ENCODE measurements at regions not wholly inside any gene's neighbourhood (a gene's known extent, or its start where the extent isn't known, plus 50 kb on each side); places are given as distances from the start of the nearest gene placed in this dataset.

GRCh38 chr14:62130441-62130840, 368.2 kb downstream of the SNAPC1 start:
- Histone ChIP-seq H2BK120ac (ENCODE audit: low read depth, low read length, poor library complexity, severe bottlenecking) (no peak overlapping the region), H3T11ph (ENCODE audit: low read length) (no peak overlapping the region), H2AK5ac (ENCODE audit: insufficient read length, low read length) (no peak overlapping the region), H2AFZ (ENCODE audit: low read length) (no peak overlapping the region), H3K23me2 (ENCODE audit: insufficient read length, low read depth, low read length, poor library complexity, severe bottlenecking) (no peaks in the 10 kb centered on the region), H3K18ac (ENCODE audit: insufficient read length, low read depth, low read length) (no peak overlapping the region), H4K5ac (ENCODE audit: insufficient read length, low read depth, low read length) (no peak overlapping the region), H2BK5ac (ENCODE audit: insufficient read length, low read length) (no peak overlapping the region), H2BK20ac (ENCODE audit: low read depth, low read length, poor library complexity, severe bottlenecking) (no peak overlapping the region), H3K4me2 (ENCODE audit: insufficient read depth, insufficient read length, low read length) (no peak overlapping the region), H4K91ac (ENCODE audit: insufficient read length, low read depth, low read length) (no peak overlapping the region), H3K4me1 (ENCODE audit: insufficient read depth, low read length) (no peaks in the 10 kb centered on the region), H3K56ac (ENCODE audit: insufficient read length, low read depth, low read length) (no peak overlapping the region), H3K9me3 (ENCODE audit: control insufficient read depth, low read depth, low read length) (no peaks in the 10 kb centered on the region), H3K23ac (ENCODE audit: insufficient read length, low read depth, low read length) (no peak overlapping the region), H3K27me3 (ENCODE audit: insufficient read depth, low read length) (no peaks in the 10 kb centered on the region), H3K27ac (ENCODE audit: insufficient read length, low read depth, low read length) (no peak overlapping the region), H4K8ac (replicated peaks; ENCODE audit: insufficient read length, low read depth, low read length) (no peak overlapping the region), H3K9ac (ENCODE audit: extremely low read depth, insufficient read length, low read length) (no peak overlapping the region), H4K20me1 (ENCODE audit: control insufficient read depth, insufficient read depth, insufficient read length) (no peaks in the 10 kb centered on the region), H3K79me1 (ENCODE audit: insufficient read depth, low read depth, low read length, poor library complexity, severe bottlenecking) (no peaks in the 10 kb centered on the region), H2BK15ac (ENCODE audit: low read depth, low read length) (no peak overlapping the region), H3K14ac (ENCODE audit: insufficient read depth, low read length) (no peak overlapping the region), H3K4ac (ENCODE audit: low read depth, low read length) (no peak overlapping the region), H3K79me2 (ENCODE audit: insufficient read depth, low read length) (no peaks in the 10 kb centered on the region), H2BK12ac (ENCODE audit: insufficient read length, low read depth, low read length) (no peak overlapping the region)
- H3K36me3 Mint-ChIP-seq (ENCODE audit: insufficient read depth in 1 of 3, low read depth in 3 of 3): peaks cover 0 to 8% (median 0%) of the 10 kb centered on the region in 3 experiments; a peak in 3 of 7 replicates
- peaks cover 5 to 6% of the 10 kb centered on the region in 2 experiments; a peak in 3 of 5 replicates for H3K9me3 Mint-ChIP-seq
- H3K27ac Mint-ChIP-seq: no peak overlapping the region
- peaks cover 9% of the 10 kb centered on the region for H3K27me3 Mint-ChIP-seq (ENCODE audit: low read depth)
- no peak overlapping the region for H3K4me3 Mint-ChIP-seq
- no peak for TF ChIP-seq CTCF (conservative IDR thresholded peaks at IDR 0.05)
- peaks cover 5 to 10% of the 10 kb centered on the region in 2 experiments for H3K4me1 Mint-ChIP-seq
- no peak for DNase-seq
- no CpG with 5 or more reads among the region's 4 CpGs for WGBS (ENCODE audit: extremely low coverage, insufficient read length, low lambda C conversion rate)

Measured in H9 (cell line).